DMS114 treated with DMSO at 0.1 percent for 48 hours (cell line): ENCODE measurements at regions not wholly inside any gene's neighbourhood (a gene's known extent, or its start where the extent isn't known, plus 50 kb on each side); places are given as distances from the start of the nearest gene placed in this dataset.

ENCODE experiments used
- DNase-seq: peaks from one replicate; lab custom pipeline; 2025; ENCODE audit not compliant: unreplicated experiment; lab: John Stamatoyannopoulos, UW

DNA sequence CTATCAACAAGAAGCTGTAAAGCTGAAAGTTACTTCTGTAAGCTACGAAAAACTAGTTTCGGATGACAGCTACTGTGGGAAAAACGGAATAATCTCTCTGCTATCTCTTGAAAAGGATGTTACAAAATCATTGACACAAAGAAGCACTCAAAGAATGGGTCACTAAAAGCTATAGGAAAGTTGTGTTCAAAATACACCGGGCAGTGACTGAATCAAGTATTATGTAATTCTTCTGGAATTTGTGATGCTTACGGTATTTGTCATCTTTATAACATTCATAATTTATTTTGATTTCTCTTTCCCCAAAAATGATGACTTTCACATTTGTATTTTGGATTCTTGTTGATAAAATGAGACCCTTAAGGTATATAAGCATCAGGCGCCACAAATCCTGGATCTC, 112.1 kb upstream of the KLF6 start:
- no peak for DNase-seq

DNA sequence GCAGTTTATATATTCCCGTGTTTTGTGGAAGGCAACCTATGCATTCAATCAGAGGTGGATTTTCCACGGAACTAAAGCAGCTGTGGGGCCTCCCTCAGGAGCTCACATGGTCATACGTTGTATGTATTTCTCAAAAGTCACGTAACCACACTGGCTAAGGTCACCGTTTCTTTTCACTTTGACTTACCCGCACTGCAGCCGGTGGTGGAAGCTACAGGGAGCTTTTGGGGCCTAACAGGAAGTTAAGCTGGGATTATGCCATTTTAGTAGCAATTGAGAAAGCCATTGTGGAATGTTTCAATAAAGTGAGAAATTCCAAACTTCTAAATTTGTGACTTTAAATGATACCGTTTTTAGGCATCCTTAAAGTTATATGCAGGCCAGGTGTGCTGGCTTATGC, 111.2 kb upstream of the KLF6 start:
- no peak for DNase-seq

GRCh38 chr10:3895045-3895631, 110.1 kb upstream of the KLF6 start:
- no peak for DNase-seq

- DNase-seq = no peak
These were observed 109.0 kb upstream of the KLF6 start for GRCh38 chr10:3893901-3894563.

DNA sequence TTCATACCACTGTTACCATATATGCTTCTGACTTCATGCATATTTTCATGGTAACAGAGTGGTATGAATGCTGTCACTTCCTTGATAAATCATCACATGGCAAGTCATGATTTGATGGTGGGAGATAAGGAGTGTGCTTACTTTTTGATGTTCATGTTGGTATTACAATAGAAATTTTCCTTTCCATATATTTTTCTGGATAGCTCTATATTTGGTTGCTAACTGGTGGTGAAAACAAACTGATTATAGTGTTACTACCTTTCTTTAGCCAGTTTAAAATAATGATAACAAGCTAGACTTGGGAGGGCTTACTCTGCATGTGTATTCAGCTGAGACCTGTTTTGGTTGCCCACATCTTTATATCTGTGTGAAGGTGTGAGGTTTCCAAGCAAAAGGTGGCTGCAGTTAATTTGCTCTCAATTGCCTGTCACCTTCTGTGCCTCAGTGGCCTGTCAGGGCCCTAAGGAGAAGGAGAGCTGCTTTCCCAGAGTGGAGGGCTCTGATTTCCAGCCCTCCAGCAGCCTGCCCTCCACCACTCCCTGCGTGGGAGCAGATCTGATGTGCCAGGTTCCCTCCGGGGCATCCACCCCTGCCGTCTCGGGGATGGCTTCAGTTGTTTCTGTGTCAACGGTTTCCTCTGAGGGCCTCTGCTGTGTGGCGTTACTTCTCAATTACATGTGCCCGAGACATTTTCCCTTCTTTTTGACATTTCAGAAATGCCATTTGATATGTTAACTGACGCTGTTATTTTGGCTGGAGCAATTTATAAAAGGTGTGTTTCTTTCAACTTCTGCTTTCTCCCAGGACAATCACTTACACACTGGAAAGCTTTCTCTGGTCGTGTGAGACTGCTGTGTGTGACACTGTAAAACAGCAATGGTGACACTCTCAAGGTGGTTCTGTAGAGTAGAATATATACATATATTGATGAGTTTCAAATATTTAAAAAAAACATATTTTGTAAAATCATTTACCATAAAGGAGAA, 107.7 kb upstream of the KLF6 start:
- no peak for DNase-seq

- no peak for DNase-seq
These were observed 106.4 kb upstream of the KLF6 start for GRCh38 chr10:3891396-3891795.

- no peak for DNase-seq
These were observed 105.8 kb upstream of the KLF6 start for GRCh38 chr10:3890602-3891352.

GRCh38 chr10:3889961-3890522, 105.0 kb upstream of the KLF6 start:
- DNase-seq = no peak

DNA sequence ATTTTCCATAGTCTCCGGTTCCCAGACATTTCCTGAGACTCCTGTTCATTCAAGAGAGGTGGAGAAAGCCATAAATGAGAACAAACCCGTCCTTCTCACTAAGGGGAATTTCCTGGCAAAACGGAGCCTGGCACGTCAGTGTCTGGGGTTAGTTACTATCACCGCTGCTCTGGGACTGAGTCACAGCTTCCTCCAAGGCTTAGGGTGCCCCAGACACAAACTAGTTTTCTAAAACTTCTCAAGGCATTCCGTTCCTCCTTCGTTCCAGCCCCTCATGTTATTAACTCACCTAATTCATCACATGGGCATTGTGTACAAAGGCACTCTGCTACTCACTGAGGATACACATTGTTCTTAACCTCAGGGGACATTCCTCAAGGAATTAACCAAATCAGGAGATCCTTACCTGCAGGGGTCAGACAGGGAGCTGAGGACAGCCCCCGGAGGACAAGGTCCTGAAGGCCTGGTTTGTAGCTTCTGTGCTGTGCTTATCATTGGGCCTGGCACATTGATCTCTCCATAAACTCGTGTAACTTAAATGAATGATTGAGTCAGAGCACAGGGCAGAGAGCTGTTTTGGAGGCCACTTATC, 103.0 kb upstream of the KLF6 start:
- no peak for DNase-seq

- no peak for DNase-seq
These were observed 102.4 kb upstream of the KLF6 start for GRCh38 chr10:3887404-3887803.

- DNase-seq = no peak
These were observed 101.7 kb upstream of the KLF6 start for GRCh38 chr10:3886641-3887251.

- DNase-seq = no peak
These were observed 101.2 kb upstream of the KLF6 start for GRCh38 chr10:3886191-3886590.

DNA sequence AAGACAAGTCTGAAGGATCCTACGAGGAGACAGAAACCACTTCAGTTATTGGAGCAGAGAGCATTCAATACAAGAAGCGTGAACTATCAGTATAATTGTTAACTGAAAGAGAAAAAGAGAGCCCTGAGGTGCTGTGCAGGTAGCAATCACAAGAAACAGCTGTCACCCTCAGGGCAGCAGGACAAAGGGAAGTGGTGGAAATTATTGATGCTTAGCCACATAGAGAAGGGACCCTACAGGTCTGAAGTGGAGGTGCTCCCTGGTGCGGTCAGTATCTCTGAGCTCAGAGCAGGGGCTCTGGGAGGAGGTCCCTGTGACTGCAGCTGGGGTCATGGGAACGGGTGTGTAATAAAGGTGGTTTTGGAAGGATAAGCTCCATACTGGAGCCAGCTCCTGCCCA, 97.8 kb upstream of the KLF6 start:
- DNase-seq = no peak

DNA sequence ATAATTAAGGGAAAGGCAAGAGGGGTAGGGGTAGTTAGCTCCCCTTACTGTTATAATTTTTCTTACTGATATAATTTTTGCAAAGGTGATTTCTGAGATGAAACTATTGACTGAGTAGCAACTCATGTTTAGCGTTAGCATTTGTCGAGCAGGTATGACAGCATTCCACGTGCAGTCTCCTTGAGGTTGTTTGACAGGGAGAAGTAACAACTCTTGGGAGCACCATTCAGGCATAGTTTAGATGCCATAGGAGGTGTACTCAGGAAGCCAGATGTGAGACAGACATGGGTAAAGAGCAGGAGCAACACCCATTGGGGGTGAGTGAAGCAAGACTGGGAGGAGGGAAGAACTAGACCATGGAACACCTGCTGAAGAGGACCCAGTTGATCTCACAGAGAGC, 96.6 kb upstream of the KLF6 start:
- no peak for DNase-seq

- DNase-seq = no peak
These were observed 94.1 kb upstream of the KLF6 start for GRCh38 chr10:3879073-3879472.

GRCh38 chr10:3877211-3878000, 92.4 kb upstream of the KLF6 start:
- DNase-seq = no peak

- DNase-seq = no peak
These were observed 91.4 kb upstream of the KLF6 start for GRCh38 chr10:3876350-3876962.

DNA sequence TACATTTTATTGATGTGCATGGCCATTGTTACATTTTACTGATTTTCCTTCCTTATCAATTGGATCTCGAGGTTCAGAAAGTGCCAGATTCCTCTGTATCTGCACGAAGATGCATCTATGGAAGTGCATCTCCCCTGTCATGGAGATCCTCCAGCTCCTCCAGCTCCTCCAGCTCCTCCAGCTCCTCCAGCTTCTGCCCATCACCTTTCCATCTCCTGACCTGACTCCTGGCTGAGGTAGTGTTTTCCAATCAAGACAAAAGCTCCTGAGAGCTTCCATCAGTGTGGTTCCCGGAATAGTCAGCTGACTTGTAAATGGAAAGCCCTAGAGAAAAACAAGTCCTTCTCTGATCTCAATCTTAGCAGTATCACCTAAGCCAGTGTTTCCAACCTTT, 90.8 kb upstream of the KLF6 start:
- DNase-seq = no peak
